Mesendoderm (in vitro differentiated cells): ENCODE measurements at regions not wholly inside any gene's neighbourhood (a gene's known extent, or its start where the extent isn't known, plus 50 kb on each side); places are given as distances from the start of the nearest gene placed in this dataset.

Experiments
- DNase-seq: peaks from one replicate; pipeline ENCODE4 v3.0.0; 2013
- H2AK5ac ChIP-seq: 2 replicates; pipeline ENCODE4 v1.6.1; 2013; ENCODE audit warnings: low read length, inconsistent platforms
- H2BK120ac ChIP-seq: 2 replicates; pipeline ENCODE4 v1.6.1; 2013; ENCODE audit warnings: low read depth, mild to moderate bottlenecking, low read length, moderate library complexity, mixed read lengths
- H2BK15ac ChIP-seq: replicated peaks from 2 replicates; pipeline ENCODE4 v1.6.1; 2013; ENCODE audit warnings: low read depth, mild to moderate bottlenecking, moderate library complexity
- H2BK5ac ChIP-seq: 2 replicates; pipeline ENCODE4 v1.6.1; 2013; ENCODE audit warnings: low read length, inconsistent platforms
- H3K18ac ChIP-seq: 2 replicates; pipeline ENCODE4 v1.6.1; 2013; ENCODE audit warnings: mild to moderate bottlenecking, low read length, mixed read lengths
- H3K23ac ChIP-seq: one replicate; pipeline ENCODE4 v1.6.1; 2013; ENCODE audit warnings: low read length
- H3K27ac ChIP-seq: 2 replicates; pipeline ENCODE4 v1.5.1; 2013; ENCODE audit warnings: low read depth, mild to moderate bottlenecking, inconsistent platforms, low read length, moderate library complexity
- H3K27me3 ChIP-seq: 2 replicates; pipeline ENCODE4 v1.6.1; 2013; ENCODE audit warnings: low read length, control low read depth, mild to moderate bottlenecking, inconsistent platforms; ENCODE audit not compliant: insufficient read depth, poor library complexity
- H3K36me3 ChIP-seq: 2 replicates; pipeline ENCODE4 v1.6.1; 2013; ENCODE audit warnings: low read length, inconsistent platforms; ENCODE audit not compliant: control insufficient read depth, insufficient read depth
- H3K4ac ChIP-seq: one replicate; pipeline ENCODE4 v1.6.1; 2013; ENCODE audit warnings: low read depth, mild to moderate bottlenecking, low read length, moderate library complexity
- H3K4me1 ChIP-seq: 2 replicates; pipeline ENCODE4 v1.6.1; 2013; ENCODE audit warnings: low read depth, low read length, inconsistent platforms; ENCODE audit not compliant: control insufficient read depth
- H3K4me2 ChIP-seq: 2 replicates; pipeline ENCODE4 v1.6.1; 2013; ENCODE audit warnings: low read length
- H3K4me3 ChIP-seq: 2 replicates; pipeline ENCODE4 v1.5.1; 2013; ENCODE audit warnings: mild to moderate bottlenecking, low read length
- H3K56ac ChIP-seq: one replicate; pipeline ENCODE4 v1.6.1; 2013; ENCODE audit warnings: low read length
- H3K79me1 ChIP-seq: 2 replicates; pipeline ENCODE4 v1.6.1; 2013; ENCODE audit warnings: low read length, inconsistent platforms
- H3K79me2 ChIP-seq: 2 replicates; pipeline ENCODE4 v1.6.1; 2013; ENCODE audit warnings: mild to moderate bottlenecking, low read length; ENCODE audit not compliant: control insufficient read depth, insufficient read depth
- H3K9ac ChIP-seq: 2 replicates; pipeline ENCODE4 v1.6.1; 2013; ENCODE audit warnings: low read length, inconsistent platforms
- H4K5ac ChIP-seq: one replicate; pipeline ENCODE4 v1.6.1; 2013; ENCODE audit warnings: low read length
- H4K8ac ChIP-seq: one replicate; pipeline ENCODE4 v1.6.1; 2013; ENCODE audit warnings: low read depth, mild to moderate bottlenecking, control low read depth, low read length, moderate library complexity
- WGBS: extraction: QIAGEN DNeasy Blood & Tissue Kit; methylation state at CpG from one replicate; pipeline ENCODE4 v1.1.7; 2013; ENCODE audit warnings: low lambda C conversion rate, missing lambda C conversion rate; ENCODE audit not compliant: insufficient coverage; ENCODE audit errors: extremely low coverage; 5-methylcytosine and 5-hydroxymethylcytosine counted together

DNA sequence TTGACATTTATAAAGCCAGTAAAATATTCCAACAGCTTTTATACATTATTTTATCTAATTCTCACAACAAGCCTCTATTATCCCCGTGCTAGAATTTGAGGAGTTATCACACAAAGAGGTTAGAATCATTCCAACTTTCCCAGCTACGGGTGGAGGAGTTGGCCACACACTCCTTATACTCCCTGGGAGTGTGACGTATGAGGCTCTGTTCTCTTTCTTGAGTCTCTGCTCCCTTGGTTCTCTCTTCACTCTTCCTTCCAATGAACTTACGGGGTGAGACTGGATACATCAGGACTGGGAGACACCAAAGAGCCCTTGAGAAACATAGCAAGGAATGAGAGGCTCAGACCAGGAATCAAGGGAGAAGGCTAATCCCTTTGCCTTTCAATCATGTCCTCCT is 185.6 kb upstream of the TAB2 start:
- Histone ChIP-seq H3K79me2 (no peaks in the 10 kb centered on the region), H3K4me3 (no peak overlapping the region), H4K8ac (no peak overlapping the region), H3K23ac (no peak overlapping the region), H3K4me2 (no peak overlapping the region), H3K56ac (no peak overlapping the region), H3K4ac (no peak overlapping the region), H4K5ac (no peak overlapping the region), H2AK5ac (no peak overlapping the region), H3K27ac (no peak overlapping the region), H3K18ac (no peak overlapping the region), H3K9ac (no peak overlapping the region), H2BK15ac (no peak overlapping the region), H3K4me1 (no peaks in the 10 kb centered on the region), H3K36me3 (no peaks in the 10 kb centered on the region), H3K79me1 (no peaks in the 10 kb centered on the region), H2BK120ac (no peak overlapping the region), H2BK5ac (no peak overlapping the region), H3K27me3 (no peaks in the 10 kb centered on the region)
- no CpG with 5 or more reads among the region's 4 CpGs for WGBS
- DNase-seq, result no peak

GRCh38 chr6:149132336-149132735 is 185.2 kb upstream of the TAB2 start:
- Histone ChIP-seq H3K36me3 (no peaks in the 10 kb centered on the region), H4K8ac (no peak overlapping the region), H2BK120ac (no peak overlapping the region), H4K5ac (no peak overlapping the region), H3K79me2 (no peaks in the 10 kb centered on the region), H3K18ac (no peak overlapping the region), H3K79me1 (no peaks in the 10 kb centered on the region), H2AK5ac (no peak overlapping the region), H3K23ac (no peak overlapping the region), H3K27ac (no peak overlapping the region), H2BK15ac (no peak overlapping the region), H3K9ac (no peak overlapping the region), H3K4me1 (no peaks in the 10 kb centered on the region), H3K56ac (no peak overlapping the region), H3K4ac (no peak overlapping the region), H2BK5ac (no peak overlapping the region), H3K4me2 (no peak overlapping the region), H3K4me3 (no peak overlapping the region), H3K27me3 (no peaks in the 10 kb centered on the region)
- WGBS, result no CpG with 5 or more reads among the region's 3 CpGs
- no peak for DNase-seq

GRCh38 chr6:149134511-149134933 is 183.0 kb upstream of the TAB2 start:
- no peak overlapping the region for H3K4me2 ChIP-seq
- no peak overlapping the region for H3K23ac ChIP-seq
- H3K9ac ChIP-seq, result no peak overlapping the region
- H3K56ac ChIP-seq, result no peak overlapping the region
- H3K79me1 ChIP-seq, result no peaks in the 10 kb centered on the region
- no peaks in the 10 kb centered on the region for H3K36me3 ChIP-seq
- no peak overlapping the region for H3K4ac ChIP-seq
- no peaks in the 10 kb centered on the region for H3K4me1 ChIP-seq
- no peak overlapping the region for H2BK120ac ChIP-seq
- no peak overlapping the region for H3K18ac ChIP-seq
- H4K5ac ChIP-seq, result no peak overlapping the region
- no peak overlapping the region for H2BK15ac ChIP-seq
- WGBS, result no CpG with 5 or more reads among the region's 4 CpGs
- no peak overlapping the region for H2AK5ac ChIP-seq
- no peak overlapping the region for H3K27ac ChIP-seq
- H2BK5ac ChIP-seq, result no peak overlapping the region
- no peaks in the 10 kb centered on the region for H3K27me3 ChIP-seq
- DNase-seq, result no peak
- H3K79me2 ChIP-seq, result no peaks in the 10 kb centered on the region
- H3K4me3 ChIP-seq, result no peak overlapping the region
- H4K8ac ChIP-seq, result no peak overlapping the region

- Histone ChIP-seq H4K5ac (no peak overlapping the region), H3K18ac (no peak overlapping the region), H3K4ac (no peak overlapping the region), H3K9ac (no peak overlapping the region), H3K27me3 (no peaks in the 10 kb centered on the region), H2BK15ac (no peak overlapping the region), H3K36me3 (no peaks in the 10 kb centered on the region), H3K79me1 (no peaks in the 10 kb centered on the region), H2AK5ac (no peak overlapping the region), H2BK120ac (no peak overlapping the region), H3K4me2 (no peak overlapping the region), H3K4me1 (no peaks in the 10 kb centered on the region), H3K4me3 (no peak overlapping the region), H2BK5ac (no peak overlapping the region), H3K56ac (no peak overlapping the region), H3K79me2 (no peaks in the 10 kb centered on the region), H3K23ac (no peak overlapping the region), H4K8ac (no peak overlapping the region), H3K27ac (no peak overlapping the region)
- no CpG with 5 or more reads among the region's 3 CpGs for WGBS
- peak; percentile 7 for DNase-seq
Measured at GRCh38 chr6:149135809-149136208, 181.7 kb upstream of the TAB2 start.

GRCh38 chr6:149136273-149136912 is 181.1 kb upstream of the TAB2 start:
- Histone ChIP-seq H3K27me3 (no peaks in the 10 kb centered on the region), H3K4me2 (no peak overlapping the region), H3K18ac (no peak overlapping the region), H2BK15ac (no peak overlapping the region), H3K79me2 (no peaks in the 10 kb centered on the region), H4K8ac (no peak overlapping the region), H2AK5ac (no peak overlapping the region), H4K5ac (no peak overlapping the region), H3K79me1 (no peaks in the 10 kb centered on the region), H3K4me3 (no peak overlapping the region), H3K56ac (no peak overlapping the region), H3K27ac (no peak overlapping the region), H3K23ac (no peak overlapping the region), H3K4ac (no peak overlapping the region), H2BK5ac (no peak overlapping the region), H2BK120ac (no peak overlapping the region), H3K4me1 (no peaks in the 10 kb centered on the region), H3K36me3 (no peaks in the 10 kb centered on the region), H3K9ac (no peak overlapping the region)
- WGBS, result 92% methylated on average over 2 of the region's 5 CpGs
- no peak for DNase-seq

DNA sequence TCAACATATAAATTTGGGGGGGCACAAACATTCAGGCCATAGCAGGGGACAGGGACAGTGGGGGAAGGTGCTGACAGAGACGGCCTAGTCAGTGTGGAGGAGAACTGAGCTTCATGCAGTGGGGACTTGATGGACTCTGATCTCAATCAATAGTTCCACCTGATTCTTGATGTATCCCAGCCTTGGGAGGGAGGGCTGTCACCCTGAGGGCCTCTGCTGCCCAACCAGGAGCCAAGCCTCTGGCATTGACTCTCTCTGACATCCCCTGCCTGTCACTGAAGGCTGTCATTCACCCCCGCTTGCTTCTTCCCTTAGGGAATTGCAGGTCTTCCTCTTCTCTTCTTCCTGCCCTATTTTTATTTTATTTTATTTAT is 180.6 kb upstream of the TAB2 start:
- Histone ChIP-seq H3K18ac (no peak overlapping the region), H3K4me1 (no peaks in the 10 kb centered on the region), H2AK5ac (no peak overlapping the region), H4K8ac (no peak overlapping the region), H3K79me2 (no peaks in the 10 kb centered on the region), H3K4ac (no peak overlapping the region), H3K36me3 (no peaks in the 10 kb centered on the region), H3K56ac (no peak overlapping the region), H3K23ac (no peak overlapping the region), H3K4me2 (no peak overlapping the region), H3K4me3 (no peak overlapping the region), H2BK15ac (no peak overlapping the region), H3K27ac (no peak overlapping the region), H3K79me1 (no peaks in the 10 kb centered on the region), H2BK5ac (no peak overlapping the region), H3K9ac (no peak overlapping the region), H4K5ac (no peak overlapping the region), H3K27me3 (no peaks in the 10 kb centered on the region), H2BK120ac (no peak overlapping the region)
- WGBS, result no CpG with 5 or more reads among the region's 2 CpGs
- no peak for DNase-seq
